ENCODE measurements at regions not wholly inside any gene's neighbourhood (a gene's known extent, or its start where the extent isn't known, plus 50 kb on each side); places are given as distances from the start of the nearest gene placed in this dataset.

- no peak for TF ChIP-seq CTCF (IDR thresholded peaks at IDR 0.05; ENCODE audit: poor library complexity, severe bottlenecking)
Measured at GRCh38 chrX:52585892-52586291, 68.8 kb downstream of the SSX7 start.

GRCh38 chrX:52577464-52578173, 60.8 kb upstream of the XAGE1B start:
- no peak for DNase-seq (ENCODE audit: low spot score)
- no peaks in the 10 kb centered on the region for H3K27me3 ChIP-seq (ENCODE audit: insufficient read depth, poor library complexity, severe bottlenecking)
- no peak overlapping the region for H3K27ac ChIP-seq (ENCODE audit: poor library complexity, severe bottlenecking)
- no peak for TF ChIP-seq CTCF (IDR thresholded peaks at IDR 0.05; ENCODE audit: poor library complexity, severe bottlenecking)
- no peaks in the 10 kb centered on the region for H3K4me1 ChIP-seq (ENCODE audit: insufficient read depth, poor library complexity, severe bottlenecking)
- no peaks in the 10 kb centered on the region for H3K9me3 ChIP-seq (ENCODE audit: severe bottlenecking)
- no peaks in the 10 kb centered on the region for H3K36me3 ChIP-seq (ENCODE audit: low read depth)
- H3K4me3 ChIP-seq (ENCODE audit: severe bottlenecking): no peak overlapping the region
- ATAC-seq (ENCODE audit: low read depth): no peak

More at GRCh38 chrX:52585892-52586291, 68.8 kb downstream of the SSX7 start:
- Histone ChIP-seq H3K4me3 (ENCODE audit: severe bottlenecking) (no peak overlapping the region), H3K36me3 (ENCODE audit: low read depth) (no peaks in the 10 kb centered on the region), H3K4me1 (ENCODE audit: insufficient read depth, poor library complexity, severe bottlenecking) (no peaks in the 10 kb centered on the region), H3K27me3 (ENCODE audit: insufficient read depth, poor library complexity, severe bottlenecking) (no peaks in the 10 kb centered on the region), H3K27ac (ENCODE audit: poor library complexity, severe bottlenecking) (no peak overlapping the region), H3K9me3 (ENCODE audit: severe bottlenecking) (no peaks in the 10 kb centered on the region)
- no peak for ATAC-seq (ENCODE audit: low read depth)
- no peak for DNase-seq (ENCODE audit: low spot score)

- H3K9me3 ChIP-seq (ENCODE audit: severe bottlenecking): no peaks in the 10 kb centered on the region
- ATAC-seq (ENCODE audit: low read depth) (peak; percentile 62), DNase-seq (ENCODE audit: low spot score) (no peak)
- no peak overlapping the region for H3K27ac ChIP-seq (ENCODE audit: poor library complexity, severe bottlenecking)
- H3K36me3 ChIP-seq (ENCODE audit: low read depth): no peaks in the 10 kb centered on the region
- H3K27me3 ChIP-seq (ENCODE audit: insufficient read depth, poor library complexity, severe bottlenecking): no peaks in the 10 kb centered on the region
- H3K4me3 ChIP-seq (ENCODE audit: severe bottlenecking): no peak overlapping the region
- TF ChIP-seq CTCF (IDR thresholded peaks at IDR 0.05; ENCODE audit: poor library complexity, severe bottlenecking): no peak
- H3K4me1 ChIP-seq (ENCODE audit: insufficient read depth, poor library complexity, severe bottlenecking): no peaks in the 10 kb centered on the region
Measured at GRCh38 chrX:52576946-52577345, 60.1 kb upstream of the XAGE1B start.

- H3K4me1 ChIP-seq (ENCODE audit: insufficient read depth, poor library complexity, severe bottlenecking): no peaks in the 10 kb centered on the region
- no peak overlapping the region for H3K27ac ChIP-seq (ENCODE audit: poor library complexity, severe bottlenecking)
- no peaks in the 10 kb centered on the region for H3K36me3 ChIP-seq (ENCODE audit: low read depth)
- H3K27me3 ChIP-seq (ENCODE audit: insufficient read depth, poor library complexity, severe bottlenecking): no peaks in the 10 kb centered on the region
- H3K4me3 ChIP-seq (ENCODE audit: severe bottlenecking): no peak overlapping the region
- DNase-seq (ENCODE audit: low spot score) (no peak), ATAC-seq (ENCODE audit: low read depth) (no peak)
- H3K9me3 ChIP-seq (ENCODE audit: severe bottlenecking): no peaks in the 10 kb centered on the region
- TF ChIP-seq CTCF (IDR thresholded peaks at IDR 0.05; ENCODE audit: poor library complexity, severe bottlenecking): no peak
Measured at GRCh38 chrX:52576474-52576873, 59.6 kb upstream of the XAGE1B start.
